GM23248 (cell line): ENCODE measurements at regions not wholly inside any gene's neighbourhood (a gene's known extent, or its start where the extent isn't known, plus 50 kb on each side); places are given as distances from the start of the nearest gene placed in this dataset.
"Not testable (repeated sequence)": the region's sequence is repeated elsewhere in the genome, so short reads cannot be mapped to it uniquely, and the experiment has no call there.

Source experiments
- EZH2 ChIP-seq: fragments of 200-600 bp; sonication (generic); IDR thresholded peaks from 2 replicates; pipeline ENCODE4 v1.6.1; 2018; ENCODE audit warnings: antibody characterized with exemption, mild to moderate bottlenecking; ENCODE audit not compliant: insufficient read depth, poor library complexity, severe bottlenecking
- EZH2phosphoT487 ChIP-seq: fragments of 200-600 bp; sonication (generic); IDR thresholded peaks from 2 replicates; pipeline ENCODE4 v1.6.1; 2018; ENCODE audit warnings: antibody characterized with exemption, moderate library complexity, mild to moderate bottlenecking, low read depth; ENCODE audit not compliant: insufficient read depth

GRCh38 chr21:8401799-8402198 is 2119.6 kb upstream of the TPTE start:
- not testable (repeated sequence) for TF ChIP-seq EZH2, EZH2phosphoT487
